ENCODE measurements at regions not wholly inside any gene's neighbourhood (a gene's known extent, or its start where the extent isn't known, plus 50 kb on each side); places are given as distances from the start of the nearest gene placed in this dataset.

DNA sequence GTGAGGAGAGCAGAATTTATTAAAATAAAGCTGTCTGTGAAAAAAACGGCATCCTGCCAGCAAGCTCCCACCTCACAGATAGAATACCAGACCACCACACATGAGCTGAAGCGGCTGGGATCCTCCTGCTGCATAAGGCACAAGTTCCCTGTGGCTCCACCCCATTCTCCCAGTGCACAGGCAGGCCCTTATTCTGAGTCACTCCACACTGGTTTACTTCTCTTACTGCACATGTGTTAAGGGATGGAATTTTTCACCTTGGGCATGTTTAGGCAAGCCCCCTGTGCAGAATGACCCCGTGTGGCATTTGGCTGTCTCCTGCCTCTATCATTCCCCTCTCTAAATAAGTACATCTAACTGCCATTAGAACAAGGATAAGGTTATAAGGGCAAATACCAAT, 115.0 kb upstream of the ELAVL2 start:
- no peak overlapping the region for H3K9ac ChIP-seq (ENCODE audit: control insufficient read depth, extremely low read depth, insufficient read depth, low read length)
- no peaks in the 10 kb centered on the region for H3K79me2 ChIP-seq (ENCODE audit: control insufficient read depth, insufficient read depth, low read length)
- dilution Hi-C loops (cut with MboI; ENCODE audit: extremely low pct_ligation_motif_present, low sequenced_read_pairs), result no loop called here
- DNase-seq (ENCODE audit: low read depth, low spot score) (no peak), FAIRE-seq (no peak)
- H2AFZ ChIP-seq (ENCODE audit: control insufficient read depth, low read length), result no peak overlapping the region
- no peak overlapping the region for H3K4me3 ChIP-seq (ENCODE audit: control insufficient read depth in 2 of 3, extremely low read depth in 1 of 3, insufficient read depth in 2 of 3, low read depth in 1 of 3, low read length in 3 of 3)
- TF ChIP-seq CTCF (optimal IDR thresholded peaks at IDR 0.05 in 1 of 3, IDR thresholded peaks at IDR 0.05 in 1 of 3, conservative IDR thresholded peaks at IDR 0.05 in 1 of 3; ENCODE audit: extremely low read depth in 1 of 3, insufficient read depth in 2 of 3, low read length in 3 of 3), result no peak
- no peak for TF ChIP-seq EZH2 (IDR thresholded peaks at IDR 0.05; ENCODE audit: low read length)
- H3K4me1 ChIP-seq (ENCODE audit: control insufficient read depth, extremely low read depth, insufficient read depth, low read length), result no peaks in the 10 kb centered on the region
- H3K27me3 ChIP-seq (ENCODE audit: control insufficient read depth, extremely low read depth, insufficient read depth, low read length), result no peaks in the 10 kb centered on the region
- H3K4me2 ChIP-seq (ENCODE audit: control insufficient read depth, extremely low read depth, insufficient read depth, low read depth, low read length), result no peak overlapping the region
- H3K36me3 ChIP-seq (ENCODE audit: control insufficient read depth in 2 of 2, extremely low read depth in 1 of 2, insufficient read depth in 2 of 2, low read length in 2 of 2), result no peaks in the 10 kb centered on the region
- H4K20me1 ChIP-seq (ENCODE audit: control insufficient read depth, extremely low read depth, insufficient read depth, low read length), result no peaks in the 10 kb centered on the region
- H3K9me3 ChIP-seq (ENCODE audit: control insufficient read depth, low read depth, low read length), result no peaks in the 10 kb centered on the region
- no peaks in the 10 kb centered on the region for H3K9me1 ChIP-seq (ENCODE audit: control insufficient read depth, extremely low read depth, insufficient read depth, low read length)
- H3K27ac ChIP-seq (ENCODE audit: control insufficient read depth, insufficient read depth, low read length), result no peak overlapping the region

DNA sequence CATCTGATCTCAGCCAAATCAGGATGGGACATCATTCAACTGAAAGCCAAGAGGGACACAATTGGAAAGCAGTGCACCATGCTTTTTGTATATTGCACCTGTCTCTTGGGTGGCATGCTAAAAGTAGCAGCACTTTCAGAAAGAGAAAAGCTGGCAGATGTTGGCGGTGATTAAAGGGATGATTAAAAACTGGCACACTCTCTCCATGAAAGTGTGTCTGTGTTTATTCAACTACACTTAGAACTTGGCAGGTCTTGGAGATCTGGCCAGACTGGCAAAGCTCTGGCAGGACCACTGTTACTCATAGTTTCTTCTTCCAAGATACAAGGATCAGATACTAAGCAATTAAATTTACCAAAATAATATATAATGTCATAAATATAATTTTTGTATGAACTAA, 112.9 kb upstream of the ELAVL2 start:
- FAIRE-seq, result no peak
- H3K27ac ChIP-seq (ENCODE audit: control insufficient read depth, insufficient read depth, low read length), result no peak overlapping the region
- no peaks in the 10 kb centered on the region for H3K27me3 ChIP-seq (ENCODE audit: control insufficient read depth, extremely low read depth, insufficient read depth, low read length)
- no peak for TF ChIP-seq EZH2 (IDR thresholded peaks at IDR 0.05; ENCODE audit: low read length)
- no peak for TF ChIP-seq CTCF (optimal IDR thresholded peaks at IDR 0.05 in 1 of 3, IDR thresholded peaks at IDR 0.05 in 1 of 3, conservative IDR thresholded peaks at IDR 0.05 in 1 of 3; ENCODE audit: extremely low read depth in 1 of 3, insufficient read depth in 2 of 3, low read length in 3 of 3)
- dilution Hi-C loops (cut with MboI; ENCODE audit: extremely low pct_ligation_motif_present, low sequenced_read_pairs), result no loop called here
- DNase-seq (ENCODE audit: low read depth, low spot score), result no peak
- H4K20me1 ChIP-seq (ENCODE audit: control insufficient read depth, extremely low read depth, insufficient read depth, low read length), result no peaks in the 10 kb centered on the region
- no peak overlapping the region for H3K4me2 ChIP-seq (ENCODE audit: control insufficient read depth, extremely low read depth, insufficient read depth, low read depth, low read length)
- H2AFZ ChIP-seq (ENCODE audit: control insufficient read depth, low read length), result no peak overlapping the region
- H3K9me3 ChIP-seq (ENCODE audit: control insufficient read depth, low read depth, low read length), result no peaks in the 10 kb centered on the region
- no peaks in the 10 kb centered on the region for H3K36me3 ChIP-seq (ENCODE audit: control insufficient read depth in 2 of 2, extremely low read depth in 1 of 2, insufficient read depth in 2 of 2, low read length in 2 of 2)
- no peak overlapping the region for H3K4me3 ChIP-seq (ENCODE audit: control insufficient read depth in 2 of 3, extremely low read depth in 1 of 3, insufficient read depth in 2 of 3, low read depth in 1 of 3, low read length in 3 of 3)
- no peak overlapping the region for H3K9ac ChIP-seq (ENCODE audit: control insufficient read depth, extremely low read depth, insufficient read depth, low read length)
- no peaks in the 10 kb centered on the region for H3K4me1 ChIP-seq (ENCODE audit: control insufficient read depth, extremely low read depth, insufficient read depth, low read length)
- no peaks in the 10 kb centered on the region for H3K79me2 ChIP-seq (ENCODE audit: control insufficient read depth, insufficient read depth, low read length)
- no peaks in the 10 kb centered on the region for H3K9me1 ChIP-seq (ENCODE audit: control insufficient read depth, extremely low read depth, insufficient read depth, low read length)
